Trophoblast cell (in vitro differentiated cells and primary cell): ENCODE measurements at regions not wholly inside any gene's neighbourhood (a gene's known extent, or its start where the extent isn't known, plus 50 kb on each side); places are given as distances from the start of the nearest gene placed in this dataset.

ENCODE experiments used
- DNase-seq, 2 donors: peaks; one replicate each; pipeline ENCODE4 v3.0.0-alpha.2; 2016
- H2AFZ ChIP-seq: 2 replicates; pipeline ENCODE4 v1.6.1; 2013; ENCODE audit warnings: low read length, moderate library complexity, mild to moderate bottlenecking; ENCODE audit not compliant: insufficient read depth, poor library complexity
- H2AK5ac ChIP-seq: 2 replicates; pipeline ENCODE4 v1.6.1; 2013; ENCODE audit warnings: mild to moderate bottlenecking, low read length
- H2BK120ac ChIP-seq: 2 replicates; pipeline ENCODE4 v1.6.1; 2013; ENCODE audit warnings: low read length, mild to moderate bottlenecking, moderate library complexity; ENCODE audit not compliant: insufficient read depth, poor library complexity
- H2BK12ac ChIP-seq: 2 replicates; pipeline ENCODE4 v1.6.1; 2013; ENCODE audit warnings: mild to moderate bottlenecking, low read length, moderate library complexity
- H2BK5ac ChIP-seq: 2 replicates; pipeline ENCODE4 v1.6.1; 2013; ENCODE audit warnings: low read length, low read depth, moderate library complexity, mild to moderate bottlenecking; ENCODE audit not compliant: poor library complexity
- H3K14ac ChIP-seq: 2 replicates; pipeline ENCODE4 v1.6.1; 2013; ENCODE audit warnings: mild to moderate bottlenecking, low read length
- H3K18ac ChIP-seq: 2 replicates; pipeline ENCODE4 v1.6.1; 2013; ENCODE audit warnings: mild to moderate bottlenecking, low read length
- H3K23ac ChIP-seq: 2 replicates; pipeline ENCODE4 v1.6.1; 2013; ENCODE audit warnings: low read length
- H3K27ac ChIP-seq: 2 replicates; pipeline ENCODE4 v1.5.1; 2013; ENCODE audit warnings: low read depth, mild to moderate bottlenecking, inconsistent platforms, low read length, moderate library complexity
- H3K27me3 ChIP-seq: 2 replicates; pipeline ENCODE4 v1.6.1; 2013; ENCODE audit warnings: inconsistent platforms, mild to moderate bottlenecking, low read length, moderate library complexity; ENCODE audit not compliant: insufficient read depth
- H3K36me3 ChIP-seq, 2 experiments: 1 replicate in 1 of 2; 2 replicates in 1 of 2; pipeline ENCODE4 v1.6.1; 2013; ENCODE audit warnings: low read length in 2 of 2, mild to moderate bottlenecking in 2 of 2, moderate library complexity in 1 of 2; ENCODE audit not compliant: insufficient read depth in 2 of 2, control insufficient read depth in 1 of 2
- H3K4ac ChIP-seq: 2 replicates; pipeline ENCODE4 v1.6.1; 2013; ENCODE audit warnings: low read depth, mild to moderate bottlenecking, low read length, moderate library complexity
- H3K4me1 ChIP-seq, 2 experiments: 1 replicate in 1 of 2; 2 replicates in 1 of 2; pipeline ENCODE4 v1.6.1; 2013; ENCODE audit warnings: low read length in 2 of 2, mild to moderate bottlenecking in 2 of 2, moderate library complexity in 1 of 2; ENCODE audit not compliant: insufficient read depth in 2 of 2, control insufficient read depth in 1 of 2
- H3K4me2 ChIP-seq: 2 replicates; pipeline ENCODE4 v1.6.1; 2013; ENCODE audit warnings: inconsistent platforms, mild to moderate bottlenecking, low read length, moderate library complexity
- H3K4me3 ChIP-seq: 2 replicates; pipeline ENCODE4 v1.5.1; 2013; ENCODE audit warnings: mild to moderate bottlenecking, low read depth, low read length, inconsistent platforms
- H3K79me1 ChIP-seq: one replicate; pipeline ENCODE4 v1.6.1; 2013; ENCODE audit warnings: low read length
- H3K79me2 ChIP-seq: 2 replicates; pipeline ENCODE4 v1.6.1; 2013; ENCODE audit warnings: low read length, mild to moderate bottlenecking; ENCODE audit not compliant: control insufficient read depth, insufficient read depth, poor library complexity
- H3K9ac ChIP-seq: 2 replicates; pipeline ENCODE4 v1.6.1; 2013; ENCODE audit warnings: mild to moderate bottlenecking, low read length
- H3K9me3 ChIP-seq: 2 replicates; pipeline ENCODE4 v1.6.1; 2013; ENCODE audit warnings: low read depth, mild to moderate bottlenecking, control low read depth, inconsistent platforms, low read length; ENCODE audit not compliant: insufficient read depth
- H4K12ac ChIP-seq: 2 replicates; pipeline ENCODE4 v1.6.1; 2013; ENCODE audit warnings: low read depth, mild to moderate bottlenecking, low read length, moderate library complexity
- H4K8ac ChIP-seq: 2 replicates; pipeline ENCODE4 v1.6.1; 2013; ENCODE audit warnings: low read depth, mild to moderate bottlenecking, low read length, moderate library complexity
- H4K91ac ChIP-seq: one replicate; pipeline ENCODE4 v1.6.1; 2013; ENCODE audit warnings: low read depth, mild to moderate bottlenecking, low read length, moderate library complexity
- WGBS: extraction: QIAGEN DNeasy Blood & Tissue Kit; methylation state at CpG from one replicate; pipeline ENCODE4 v1.1.7; 2013; ENCODE audit warnings: missing lambda C conversion rate; ENCODE audit not compliant: insufficient read length, insufficient coverage; ENCODE audit errors: extremely low coverage; 5-methylcytosine and 5-hydroxymethylcytosine counted together

GRCh38 chr20:39993742-39994141 lies 695.3 kb downstream of the MAFB start:
- Histone ChIP-seq H4K91ac (no peak overlapping the region), H3K79me1 (peaks cover 2% of the 10 kb centered on the region)

GRCh38 chr20:39990692-39991091 lies 698.3 kb downstream of the MAFB start:
- no peaks in the 10 kb centered on the region for H3K79me2 ChIP-seq
- no peaks in the 10 kb centered on the region for H3K27me3 ChIP-seq
- no peak overlapping the region for H2AK5ac ChIP-seq
- no peak overlapping the region for H3K18ac ChIP-seq
- H3K36me3 ChIP-seq, result no peaks in the 10 kb centered on the region
- peaks cover 11% of the 10 kb centered on the region for H3K79me1 ChIP-seq
- no peak for DNase-seq
- peaks cover 0 to 3% of the 10 kb centered on the region in 2 experiments for H3K4me1 ChIP-seq
- no peak overlapping the region for H2BK120ac ChIP-seq
- no peak overlapping the region for H4K12ac ChIP-seq
- H3K14ac ChIP-seq, result no peak overlapping the region
- H3K4me3 ChIP-seq, result no peak overlapping the region
- H4K91ac ChIP-seq, result no peak overlapping the region
- H2AFZ ChIP-seq, result no peak overlapping the region
- no peak overlapping the region for H3K4ac ChIP-seq
- no peak overlapping the region for H2BK12ac ChIP-seq
- no peak overlapping the region for H3K9ac ChIP-seq
- no peak overlapping the region for H3K23ac ChIP-seq
- no peak overlapping the region for H3K27ac ChIP-seq
- H3K9me3 ChIP-seq, result no peaks in the 10 kb centered on the region
- H3K4me2 ChIP-seq, result no peak overlapping the region
- H2BK5ac ChIP-seq, result no peak overlapping the region
- H4K8ac ChIP-seq, result no peak overlapping the region

More at GRCh38 chr20:39993742-39994141, 695.3 kb downstream of the MAFB start:
- Histone ChIP-seq H2AFZ (no peak overlapping the region), H3K9me3 (no peaks in the 10 kb centered on the region), H3K27ac (no peak overlapping the region), H3K4me2 (no peak overlapping the region), H3K18ac (no peak overlapping the region), H3K36me3 (no peaks in the 10 kb centered on the region), H3K79me2 (no peaks in the 10 kb centered on the region), H3K23ac (no peak overlapping the region), H3K9ac (no peak overlapping the region), H4K12ac (no peak overlapping the region), H2BK12ac (no peak overlapping the region), H3K14ac (no peak overlapping the region), H2AK5ac (no peak overlapping the region), H2BK120ac (no peak overlapping the region), H3K4ac (no peak overlapping the region), H2BK5ac (no peak overlapping the region), H3K4me1 (no peaks in the 10 kb centered on the region), H4K8ac (no peak overlapping the region), H3K27me3 (no peaks in the 10 kb centered on the region), H3K4me3 (no peak overlapping the region)
- DNase-seq, result no peak
- no CpG with 5 or more reads among the region's 2 CpGs for WGBS

- no peak overlapping the region for H2BK120ac ChIP-seq
- no peak overlapping the region for H3K18ac ChIP-seq
- H3K23ac ChIP-seq, result no peak overlapping the region
Observed at GRCh38 chr20:39988991-39989390, 700.0 kb downstream of the MAFB start.

GRCh38 chr20:39986173-39986904 lies 702.7 kb downstream of the MAFB start:
- Histone ChIP-seq H3K9ac (no peak overlapping the region), H4K91ac (peak overlapping the region; percentile 20), H3K18ac (no peak overlapping the region), H2BK120ac (peak overlapping the region; percentile 47), H3K27me3 (no peaks in the 10 kb centered on the region), H2BK12ac (peak overlapping the region; percentile 66), H2AFZ (no peak overlapping the region), H3K9me3 (no peaks in the 10 kb centered on the region), H3K27ac (peak overlapping the region; percentile 96), H2BK5ac (peak overlapping the region; percentile 78), H3K4me3 (no peak overlapping the region), H3K79me1 (peaks cover 25% of the 10 kb centered on the region), H3K79me2 (peaks cover 2% of the 10 kb centered on the region), H4K8ac (no peak overlapping the region), H3K23ac (no peak overlapping the region), H3K14ac (no peak overlapping the region), H2AK5ac (no peak overlapping the region), H3K4me2 (peak overlapping the region; percentile 6), H3K36me3 (no peaks in the 10 kb centered on the region), H3K4me1 (peaks cover 9 to 21% of the 10 kb centered on the region in 2 experiments), H3K4ac (no peak overlapping the region), H4K12ac (no peak overlapping the region)
- WGBS, result no CpG with 5 or more reads among the region's 6 CpGs
- no peak for DNase-seq

More at GRCh38 chr20:39988991-39989390, 700.0 kb downstream of the MAFB start:
- Histone ChIP-seq H4K8ac (no peak overlapping the region), H4K91ac (no peak overlapping the region), H3K9me3 (no peaks in the 10 kb centered on the region), H3K27me3 (no peaks in the 10 kb centered on the region), H3K36me3 (no peaks in the 10 kb centered on the region), H3K4ac (no peak overlapping the region), H3K4me1 (peaks cover 9 to 15% of the 10 kb centered on the region in 2 experiments), H3K14ac (no peak overlapping the region), H2AFZ (no peak overlapping the region), H2BK12ac (no peak overlapping the region), H3K4me2 (no peak overlapping the region), H3K27ac (no peak overlapping the region), H4K12ac (no peak overlapping the region), H3K79me1 (peaks cover 22% of the 10 kb centered on the region), H3K9ac (no peak overlapping the region), H3K79me2 (peaks cover 2% of the 10 kb centered on the region), H2AK5ac (no peak overlapping the region), H2BK5ac (no peak overlapping the region), H3K4me3 (no peak overlapping the region)
- no CpG with 5 or more reads among the region's 1 CpG for WGBS
- no peak for DNase-seq
